ENCODE measurements at regions not wholly inside any gene's neighbourhood (a gene's known extent, or its start where the extent isn't known, plus 50 kb on each side); places are given as distances from the start of the nearest gene placed in this dataset.

DNA sequence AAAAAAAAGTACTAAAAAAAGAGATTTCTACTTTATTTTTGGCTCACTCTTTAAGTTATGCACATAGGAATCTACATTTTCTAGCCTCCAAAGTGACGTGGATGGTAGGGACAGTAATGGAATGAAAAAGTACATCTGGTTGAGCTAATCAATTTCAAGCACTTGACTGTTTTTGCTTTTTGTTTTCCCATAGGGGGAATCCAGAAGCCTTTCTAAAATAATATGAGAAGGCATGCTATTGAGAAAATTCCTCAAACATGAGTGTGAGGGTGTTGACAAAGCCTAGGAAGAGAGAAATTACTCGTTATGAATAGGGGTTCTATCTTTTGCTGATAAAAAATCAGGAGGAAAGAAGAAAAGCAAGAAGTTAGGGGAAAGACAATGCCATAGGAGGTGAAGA is 242.5 kb upstream of the PUDP start:
- TF ChIP-seq NFYC (CRISPR knock-in tag; IDR thresholded peaks at IDR 0.05) (no peak), ZFP62 (CRISPR knock-in tag; IDR thresholded peaks at IDR 0.05) (no peak), ZNF282 (IDR thresholded peaks at IDR 0.05; ENCODE audit: partially characterized antibody) (no peak)
- TF ChIP-seq, protein P1, sequence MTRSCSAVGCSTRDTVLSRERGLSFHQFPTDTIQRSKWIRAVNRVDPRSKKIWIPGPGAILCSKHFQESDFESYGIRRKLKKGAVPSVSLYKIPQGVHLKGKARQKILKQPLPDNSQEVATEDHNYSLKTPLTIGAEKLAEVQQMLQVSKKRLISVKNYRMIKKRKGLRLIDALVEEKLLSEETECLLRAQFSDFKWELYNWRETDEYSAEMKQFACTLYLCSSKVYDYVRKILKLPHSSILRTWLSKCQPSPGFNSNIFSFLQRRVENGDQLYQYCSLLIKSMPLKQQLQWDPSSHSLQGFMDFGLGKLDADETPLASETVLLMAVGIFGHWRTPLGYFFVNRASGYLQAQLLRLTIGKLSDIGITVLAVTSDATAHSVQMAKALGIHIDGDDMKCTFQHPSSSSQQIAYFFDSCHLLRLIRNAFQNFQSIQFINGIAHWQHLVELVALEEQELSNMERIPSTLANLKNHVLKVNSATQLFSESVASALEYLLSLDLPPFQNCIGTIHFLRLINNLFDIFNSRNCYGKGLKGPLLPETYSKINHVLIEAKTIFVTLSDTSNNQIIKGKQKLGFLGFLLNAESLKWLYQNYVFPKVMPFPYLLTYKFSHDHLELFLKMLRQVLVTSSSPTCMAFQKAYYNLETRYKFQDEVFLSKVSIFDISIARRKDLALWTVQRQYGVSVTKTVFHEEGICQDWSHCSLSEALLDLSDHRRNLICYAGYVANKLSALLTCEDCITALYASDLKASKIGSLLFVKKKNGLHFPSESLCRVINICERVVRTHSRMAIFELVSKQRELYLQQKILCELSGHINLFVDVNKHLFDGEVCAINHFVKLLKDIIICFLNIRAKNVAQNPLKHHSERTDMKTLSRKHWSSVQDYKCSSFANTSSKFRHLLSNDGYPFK (CRISPR knock-in tag; IDR thresholded peaks at IDR 0.05; ENCODE audit: borderline replicate concordance) = no peak
- TF ChIP-seq, protein P2, sequence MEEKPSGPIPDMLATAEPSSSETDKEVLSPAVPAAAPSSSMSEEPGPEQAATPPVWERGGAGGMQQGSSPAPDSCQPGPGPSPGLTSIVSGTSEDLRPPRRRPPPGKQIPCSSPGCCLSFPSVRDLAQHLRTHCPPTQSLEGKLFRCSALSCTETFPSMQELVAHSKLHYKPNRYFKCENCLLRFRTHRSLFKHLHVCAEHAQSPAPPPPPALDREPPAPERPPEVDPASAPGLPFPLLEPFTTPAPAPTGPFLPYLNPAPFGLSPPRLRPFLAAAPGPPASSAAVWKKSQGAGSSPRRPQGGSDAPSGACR (CRISPR knock-in tag; IDR thresholded peaks at IDR 0.05) = no peak
- Histone ChIP-seq H3K79me2 (ENCODE audit: insufficient read depth, low read length) (no peaks in the 10 kb centered on the region), H4K20me1 (ENCODE audit: insufficient read depth, low read length) (no peaks in the 10 kb centered on the region), H3K4me3 (replicated peaks in 1 of 3; ENCODE audit: insufficient read depth in 1 of 3, low read depth in 2 of 3, low read length in 3 of 3) (no peak overlapping the region), H3K27me3 (ENCODE audit: control insufficient read depth in 1 of 2, insufficient read depth in 2 of 2, low read length in 2 of 2) (no peaks in the 10 kb centered on the region), H3K27ac (ENCODE audit: extremely low read length, insufficient read depth, low read length) (no peak overlapping the region), H3K9me3 (ENCODE audit: low read length) (no peaks in the 10 kb centered on the region), H3K4me2 (ENCODE audit: low read depth, low read length) (no peak overlapping the region), H3K4me1 (ENCODE audit: insufficient read depth, low read length) (no peaks in the 10 kb centered on the region), H3K9ac (ENCODE audit: insufficient read depth, low read depth, low read length) (no peak overlapping the region), H2AFZ (ENCODE audit: low read length) (no peak overlapping the region), H3K36me3 (replicated peaks in 1 of 2; ENCODE audit: control insufficient read depth in 1 of 2, insufficient read depth in 2 of 2, low read length in 2 of 2) (no peaks in the 10 kb centered on the region)
- intact Hi-C loops (cut with micrococcal nuclease; ENCODE audit: unreplicated experiment) = no loop called here
- ChIA-PET POLR2A (no interaction called here), CTCF (ENCODE audit: low intra/inter-chr PET ratio, low total read pairs) (no interaction called here)
- BruUV-seq (replicated peaks) = no TSS peak
- FAIRE-seq (no peak), ATAC-seq (no peak), DNase-seq (ENCODE audit: low spot score) (no peak)
- WGBS (ENCODE audit: low lambda C conversion rate) = 2% methylated on average over 2 of the region's 2 CpGs
- in situ Hi-C loops (cut with HindIII; ENCODE audit: extremely low pct_ligation_motif_present, low pct_unique_long_range_greater_than_20kb) = no loop called here

DNA sequence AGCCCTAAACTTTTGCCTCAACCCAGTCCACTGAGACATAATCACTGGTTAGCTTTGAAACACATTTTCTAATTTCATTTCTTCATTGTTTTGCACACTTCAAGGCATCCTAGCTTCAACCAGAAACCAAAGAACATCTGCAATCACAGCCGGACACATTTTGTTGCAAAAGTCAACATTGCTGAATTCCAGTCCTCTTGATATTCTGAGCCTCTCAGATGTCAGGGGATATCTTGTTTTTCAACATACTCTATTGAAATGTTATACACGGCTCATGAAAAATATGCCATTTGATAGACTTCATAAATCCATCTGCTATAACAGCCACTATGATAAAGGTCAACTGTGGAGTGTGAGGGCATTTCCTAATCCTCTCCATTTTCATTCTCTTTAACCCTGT is 241.6 kb upstream of the PUDP start:
- no TSS peak for BruUV-seq (replicated peaks)
- no peaks in the 10 kb centered on the region for H3K27me3 ChIP-seq (ENCODE audit: control insufficient read depth in 1 of 2, insufficient read depth in 2 of 2, low read length in 2 of 2)
- H3K4me1 ChIP-seq (ENCODE audit: insufficient read depth, low read length) = no peaks in the 10 kb centered on the region
- H3K9me3 ChIP-seq (ENCODE audit: low read length) = no peaks in the 10 kb centered on the region
- H4K20me1 ChIP-seq (ENCODE audit: insufficient read depth, low read length) = no peaks in the 10 kb centered on the region
- ATAC-seq = no peak
- TF ChIP-seq FOXO1 (CRISPR knock-in tag; IDR thresholded peaks at IDR 0.05) (no peak), SRSF1 (optimal IDR thresholded peaks at IDR 0.05; ENCODE audit: low read depth, low read length) (no peak), HMG20B (CRISPR knock-in tag; conservative IDR thresholded peaks at IDR 0.05) (no peak), SMAD3 (CRISPR knock-in tag; IDR thresholded peaks at IDR 0.05) (no peak), KDM6A (CRISPR knock-in tag; IDR thresholded peaks at IDR 0.05; ENCODE audit: low read depth) (no peak)
- H3K79me2 ChIP-seq (ENCODE audit: insufficient read depth, low read length) = no peaks in the 10 kb centered on the region
- no peak overlapping the region for H3K27ac ChIP-seq (ENCODE audit: extremely low read length, insufficient read depth, low read length)
- no peak overlapping the region for H2AFZ ChIP-seq (ENCODE audit: low read length)
- DNase-seq (ENCODE audit: low spot score) = no peak
- FAIRE-seq = no peak
- no peak overlapping the region for H3K9ac ChIP-seq (ENCODE audit: insufficient read depth, low read depth, low read length)
- no peak overlapping the region for H3K4me3 ChIP-seq (replicated peaks in 1 of 3; ENCODE audit: insufficient read depth in 1 of 3, low read depth in 2 of 3, low read length in 3 of 3)
- ChIA-PET POLR2A (no interaction called here), CTCF (ENCODE audit: low intra/inter-chr PET ratio, low total read pairs) (no interaction called here)
- 4% methylated on average over 2 of the region's 2 CpGs for WGBS (ENCODE audit: low lambda C conversion rate)
- H3K4me2 ChIP-seq (ENCODE audit: low read depth, low read length) = no peak overlapping the region
- H3K36me3 ChIP-seq (replicated peaks in 1 of 2; ENCODE audit: control insufficient read depth in 1 of 2, insufficient read depth in 2 of 2, low read length in 2 of 2) = no peaks in the 10 kb centered on the region
- intact Hi-C loops (cut with micrococcal nuclease; ENCODE audit: unreplicated experiment) (no loop called here), in situ Hi-C loops (cut with HindIII; ENCODE audit: extremely low pct_ligation_motif_present, low pct_unique_long_range_greater_than_20kb) (no loop called here)

Measured in HepG2 (cell line).